H1 (cell line): ENCODE measurements at regions not wholly inside any gene's neighbourhood (a gene's known extent, or its start where the extent isn't known, plus 50 kb on each side); places are given as distances from the start of the nearest gene placed in this dataset.

Experiments
- BACH1 ChIP-seq: IDR thresholded peaks from 2 replicates; pipeline ENCODE4 v1.6.1; 2012; ENCODE audit warnings: low read length, improper control_type of control experiment
- BCL11A ChIP-seq, 2 experiments: IDR thresholded peaks; one replicate each; pipeline ENCODE4 v1.6.1; 2011; ENCODE audit warnings: low read depth in 2 of 2, low read length in 2 of 2, mild to moderate bottlenecking in 2 of 2
- EGR1 ChIP-seq: IDR thresholded peaks from 2 replicates; pipeline ENCODE4 v1.6.1; 2011; ENCODE audit warnings: low read depth, low read length, borderline replicate concordance
- GTF2F1 ChIP-seq: IDR thresholded peaks from 2 replicates; pipeline ENCODE4 v1.6.1; 2012; ENCODE audit warnings: low read depth, low read length, improper control_type of control experiment, borderline replicate concordance
- POLR2A ChIP-seq, 2 experiments: IDR thresholded peaks; 1 replicate in 1 of 2; 2 replicates in 1 of 2; pipeline ENCODE4 v1.6.1; 2011; ENCODE audit warnings: low read depth in 2 of 2, low read length in 2 of 2, mild to moderate bottlenecking in 2 of 2; ENCODE audit errors: control extremely low read depth in 1 of 2
- RAD21 ChIP-seq, 2 experiments: IDR thresholded peaks in 1 of 2; conservative IDR thresholded peaks in 1 of 2; 2 replicates each; pipeline ENCODE4 v1.6.1; 2011; ENCODE audit warnings: low read depth in 2 of 2, low read length in 2 of 2, improper control_type of control experiment in 1 of 2, inconsistent platforms in 1 of 2, mild to moderate bottlenecking in 1 of 2, moderate library complexity in 1 of 2
- SP4 ChIP-seq: IDR thresholded peaks from 2 replicates; pipeline ENCODE4 v1.6.1; 2012; ENCODE audit warnings: low read length, inconsistent platforms
- SRF ChIP-seq: IDR thresholded peaks from 2 replicates; pipeline ENCODE4 v1.6.1; 2011; ENCODE audit warnings: mild to moderate bottlenecking, low read depth, low read length, moderate library complexity
- ZNF274 ChIP-seq: IDR thresholded peaks from 2 replicates; pipeline ENCODE4 v1.7.0; 2012; ENCODE audit warnings: low read length, borderline replicate concordance; ENCODE audit errors: extremely low read depth
- TF ChIP-seq, protein P1 (sequence below), 3 experiments: IDR thresholded peaks; 1 replicate in 2 of 3; 2 replicates in 1 of 3; pipeline versions ENCODE4 v1.5.1 to v1.6.1; 2011; ENCODE audit warnings: low read length in 3 of 3, mild to moderate bottlenecking in 3 of 3, inconsistent platforms in 2 of 3, low read depth in 1 of 3, moderate library complexity in 1 of 3; ENCODE audit not compliant: insufficient read depth in 1 of 3; ENCODE audit errors: control extremely low read depth in 1 of 3
- TF ChIP-seq, protein P2 (sequence below): IDR thresholded peaks from 2 replicates; pipeline ENCODE4 v1.6.1; 2011; ENCODE audit warnings: low read depth, mild to moderate bottlenecking, low read length; ENCODE audit not compliant: insufficient read depth

DNA sequence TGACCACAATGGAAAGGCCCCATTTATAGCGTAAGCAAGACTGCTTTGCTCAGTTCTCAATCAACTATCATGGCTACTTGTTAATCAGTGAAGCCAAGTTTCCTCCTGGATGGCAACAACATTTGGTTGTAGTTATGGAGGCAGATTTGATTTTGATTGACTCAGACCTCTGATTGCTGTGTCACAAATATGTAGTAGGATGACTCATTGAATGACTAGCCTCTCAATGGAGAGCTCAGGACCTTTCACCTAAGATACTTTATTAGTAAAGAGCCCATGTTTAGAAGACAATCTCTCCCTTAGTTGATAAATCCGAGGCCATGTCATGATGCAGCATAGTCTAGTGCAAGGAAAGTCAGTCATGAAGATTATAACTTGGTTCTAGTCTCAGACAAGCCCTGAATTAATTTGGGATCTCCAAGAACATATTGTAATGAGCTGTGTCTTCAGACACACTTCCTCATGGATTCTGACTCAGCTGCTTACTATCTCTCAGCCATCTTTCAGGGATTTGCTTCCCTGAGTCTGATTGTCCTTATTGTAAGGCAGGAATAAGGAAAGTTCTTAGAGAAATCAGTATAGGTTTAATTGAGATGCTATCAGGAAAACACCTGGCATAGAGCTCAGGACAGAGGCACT, 397.4 kb upstream of the TMCO5A start:
- no peak for TF ChIP-seq POLR2A (IDR thresholded peaks at IDR 0.05; ENCODE audit: control extremely low read depth in 1 of 2, low read depth in 2 of 2, low read length in 2 of 2)
- no peak for TF ChIP-seq GTF2F1
- no peak for TF ChIP-seq BACH1
- TF ChIP-seq ZNF274 = no peak
- TF ChIP-seq, protein P1, sequence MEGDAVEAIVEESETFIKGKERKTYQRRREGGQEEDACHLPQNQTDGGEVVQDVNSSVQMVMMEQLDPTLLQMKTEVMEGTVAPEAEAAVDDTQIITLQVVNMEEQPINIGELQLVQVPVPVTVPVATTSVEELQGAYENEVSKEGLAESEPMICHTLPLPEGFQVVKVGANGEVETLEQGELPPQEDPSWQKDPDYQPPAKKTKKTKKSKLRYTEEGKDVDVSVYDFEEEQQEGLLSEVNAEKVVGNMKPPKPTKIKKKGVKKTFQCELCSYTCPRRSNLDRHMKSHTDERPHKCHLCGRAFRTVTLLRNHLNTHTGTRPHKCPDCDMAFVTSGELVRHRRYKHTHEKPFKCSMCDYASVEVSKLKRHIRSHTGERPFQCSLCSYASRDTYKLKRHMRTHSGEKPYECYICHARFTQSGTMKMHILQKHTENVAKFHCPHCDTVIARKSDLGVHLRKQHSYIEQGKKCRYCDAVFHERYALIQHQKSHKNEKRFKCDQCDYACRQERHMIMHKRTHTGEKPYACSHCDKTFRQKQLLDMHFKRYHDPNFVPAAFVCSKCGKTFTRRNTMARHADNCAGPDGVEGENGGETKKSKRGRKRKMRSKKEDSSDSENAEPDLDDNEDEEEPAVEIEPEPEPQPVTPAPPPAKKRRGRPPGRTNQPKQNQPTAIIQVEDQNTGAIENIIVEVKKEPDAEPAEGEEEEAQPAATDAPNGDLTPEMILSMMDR (IDR thresholded peaks at IDR 0.05; ENCODE audit: control extremely low read depth in 1 of 3, insufficient read depth in 1 of 3, low read depth in 1 of 3, low read length in 3 of 3) = no peak
- TF ChIP-seq SRF = no peak
- TF ChIP-seq, protein P2, sequence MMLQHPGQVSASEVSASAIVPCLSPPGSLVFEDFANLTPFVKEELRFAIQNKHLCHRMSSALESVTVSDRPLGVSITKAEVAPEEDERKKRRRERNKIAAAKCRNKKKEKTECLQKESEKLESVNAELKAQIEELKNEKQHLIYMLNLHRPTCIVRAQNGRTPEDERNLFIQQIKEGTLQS = no peak
- no peak for TF ChIP-seq RAD21 (IDR thresholded peaks at IDR 0.05 in 1 of 2, conservative IDR thresholded peaks at IDR 0.05 in 1 of 2; ENCODE audit: low read depth in 2 of 2, low read length in 2 of 2)
- TF ChIP-seq BCL11A (IDR thresholded peaks at IDR 0.05; ENCODE audit: low read depth in 2 of 2, low read length in 2 of 2) = no peak
- no peak for TF ChIP-seq EGR1
- no peak for TF ChIP-seq SP4
